Fibroblast of peridontal ligament (primary cell): ENCODE measurements at regions not wholly inside any gene's neighbourhood (a gene's known extent, or its start where the extent isn't known, plus 50 kb on each side); places are given as distances from the start of the nearest gene placed in this dataset.

Source experiments
- DNase-seq: peaks from one replicate; pipeline ENCODE4 v3.0.0-alpha.2; 2010; ENCODE audit errors: extremely low read depth

DNA sequence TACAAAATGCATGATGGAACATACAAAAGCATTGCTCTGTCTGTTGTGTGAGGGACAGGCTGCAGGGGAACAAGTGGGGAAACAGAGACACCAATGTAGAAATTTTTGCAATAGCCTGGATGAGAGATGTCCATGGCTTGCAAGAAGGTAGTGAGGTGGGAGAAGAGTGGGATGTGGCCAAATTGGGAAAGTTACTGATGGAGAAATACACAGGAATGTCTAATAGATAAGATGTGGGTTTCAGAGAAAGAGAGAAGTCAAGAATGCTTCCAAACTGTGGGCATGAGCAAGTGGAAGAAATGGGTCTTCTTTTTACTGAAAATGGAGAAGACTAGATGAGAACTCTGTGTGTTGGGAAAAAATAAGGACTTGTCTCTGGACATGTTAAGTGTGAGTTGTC lies 592.7 kb downstream of the TNS3 start:
- DNase-seq, result no peak

GRCh38 chr7:46982928-46983327 lies 599.0 kb downstream of the TNS3 start:
- peak; percentile 15 for DNase-seq

DNA sequence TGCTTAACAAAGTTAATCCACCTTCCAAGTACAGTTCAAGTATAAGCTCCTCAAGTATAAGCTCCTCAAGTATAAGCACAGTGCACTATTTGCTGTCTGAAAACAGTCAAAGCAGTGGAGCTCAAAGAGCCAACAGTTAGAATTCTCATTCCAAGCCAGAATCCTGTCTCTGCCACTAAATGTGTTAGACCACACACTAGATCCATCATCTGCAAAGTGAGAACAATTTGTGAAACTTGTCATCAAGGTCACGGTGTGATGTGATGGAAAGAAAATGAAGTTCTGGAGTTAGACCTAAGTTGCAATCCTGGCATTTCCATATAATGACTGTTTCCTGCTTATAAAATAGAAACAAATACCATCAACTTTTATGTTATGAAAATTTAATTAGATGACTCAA lies 602.5 kb downstream of the TNS3 start:
- no peak for DNase-seq

DNA sequence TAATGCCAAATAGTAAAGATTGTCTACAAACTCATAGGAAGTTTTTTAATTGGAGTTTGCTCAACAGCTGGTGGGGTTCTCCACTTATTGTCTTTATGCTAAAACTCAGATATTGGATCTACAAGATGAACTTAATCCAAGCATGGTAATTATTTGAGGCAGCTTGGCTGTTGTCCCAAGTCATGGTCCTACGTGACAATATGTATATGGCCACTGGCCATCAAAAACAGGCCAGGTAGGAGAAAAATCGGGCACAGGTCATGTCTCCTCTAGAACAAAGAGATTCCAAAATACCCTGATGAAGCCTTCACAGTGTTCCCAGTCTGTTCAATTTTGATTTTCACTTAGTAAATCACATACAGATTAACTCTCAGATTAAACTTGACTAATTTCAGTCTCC lies 606.4 kb downstream of the TNS3 start:
- DNase-seq, result no peak

DNA sequence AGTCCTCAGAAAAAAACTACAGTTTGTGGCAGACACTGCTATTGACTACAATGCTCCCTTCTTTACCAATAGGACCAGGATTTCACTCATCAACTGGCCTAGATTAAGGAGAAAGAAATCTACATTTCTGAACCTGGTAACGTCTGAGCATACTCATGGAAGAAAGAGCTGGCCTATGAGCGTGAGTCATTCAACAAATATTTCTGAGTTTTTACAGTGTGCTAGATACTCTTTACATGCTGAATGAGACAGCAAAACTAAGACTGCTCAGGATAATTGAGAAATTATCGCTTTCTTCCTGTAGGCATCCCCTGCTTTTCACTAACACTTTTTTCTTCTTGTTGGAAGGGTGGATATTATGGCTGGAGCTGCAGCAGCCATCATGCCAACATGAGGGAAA lies 609.7 kb downstream of the TNS3 start:
- DNase-seq, result peak; percentile 75

- no peak for DNase-seq
Measured at GRCh38 chr7:46970476-46970875, 611.4 kb downstream of the TNS3 start.

DNA sequence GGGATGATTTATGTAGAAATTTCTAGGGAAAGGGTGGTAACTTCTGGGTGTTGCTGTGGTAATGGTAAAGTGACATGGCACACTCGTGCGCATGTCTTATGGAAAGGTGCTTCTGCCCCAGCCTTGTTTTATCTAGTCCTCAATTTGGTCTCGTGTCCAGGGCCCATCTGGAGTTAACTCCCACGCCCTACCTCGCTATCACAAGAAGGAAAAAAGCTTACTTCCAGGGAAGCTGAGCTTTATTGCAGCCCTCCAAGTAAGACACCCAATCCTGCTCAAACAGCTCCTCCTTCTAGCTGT lies 611.8 kb downstream of the TNS3 start:
- no peak for DNase-seq

GRCh38 chr7:46969303-46970130 lies 612.4 kb downstream of the TNS3 start:
- peak; percentile 14 for DNase-seq

- peak; percentile 19 for DNase-seq
Measured at GRCh38 chr7:46968003-46968402, 613.9 kb downstream of the TNS3 start.

DNA sequence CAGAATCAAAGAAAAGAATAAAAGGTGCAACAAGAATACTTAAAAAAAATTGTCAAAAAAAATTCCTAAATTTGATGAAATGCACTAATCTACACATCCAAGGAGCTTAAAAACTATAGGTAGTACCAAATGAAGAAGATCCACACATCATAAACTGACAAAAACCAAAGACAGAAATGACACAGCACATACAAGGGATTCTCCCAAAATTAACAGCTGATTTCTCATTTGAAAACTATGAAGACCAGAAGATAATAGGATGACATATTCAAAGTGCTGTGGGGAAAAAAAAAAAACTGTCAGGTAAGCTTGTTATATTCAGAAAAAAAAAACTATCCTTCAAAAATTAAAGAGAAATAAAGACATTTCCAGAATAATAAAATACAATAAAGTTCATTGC lies 618.2 kb downstream of the TNS3 start:
- DNase-seq, result no peak

DNA sequence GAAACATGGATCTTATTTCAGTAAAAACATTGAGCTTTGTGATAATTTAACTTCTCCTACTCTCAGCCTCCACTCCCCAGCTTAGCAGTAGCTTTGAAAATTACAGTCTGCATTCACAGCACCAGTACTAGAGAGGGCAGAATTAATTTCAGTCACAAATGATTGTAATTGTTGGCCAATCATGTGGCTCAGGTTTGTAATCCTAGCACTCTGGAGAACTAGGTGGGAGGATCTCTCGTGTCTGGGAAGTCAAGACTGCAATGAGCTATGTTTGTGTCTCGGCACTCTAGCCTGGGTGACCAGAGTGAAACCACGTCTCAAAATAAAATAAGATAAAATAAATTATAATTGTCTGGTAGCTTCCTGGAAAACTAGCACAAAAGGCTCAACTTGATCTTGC lies 620.9 kb downstream of the TNS3 start:
- DNase-seq, result peak; percentile 45

DNA sequence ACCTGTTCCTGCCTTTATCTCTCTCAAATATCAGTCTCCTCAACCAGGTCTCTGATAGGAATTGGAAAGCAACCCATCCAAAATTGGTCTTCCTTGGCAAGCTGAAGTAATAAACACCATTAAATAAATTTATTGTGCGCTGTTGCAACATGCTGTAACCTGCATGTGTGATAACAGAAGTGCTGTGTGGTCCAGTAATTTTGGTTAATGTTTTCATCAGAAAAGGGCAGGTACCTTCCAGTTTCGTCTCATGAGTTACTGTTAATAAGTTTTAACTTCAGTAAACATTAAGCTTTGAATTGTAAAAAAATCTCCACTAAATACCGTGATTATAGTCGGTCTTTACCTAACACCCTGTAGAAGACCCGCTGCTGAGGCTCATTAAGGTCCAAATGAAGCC lies 624.7 kb downstream of the TNS3 start:
- DNase-seq, result no peak

DNA sequence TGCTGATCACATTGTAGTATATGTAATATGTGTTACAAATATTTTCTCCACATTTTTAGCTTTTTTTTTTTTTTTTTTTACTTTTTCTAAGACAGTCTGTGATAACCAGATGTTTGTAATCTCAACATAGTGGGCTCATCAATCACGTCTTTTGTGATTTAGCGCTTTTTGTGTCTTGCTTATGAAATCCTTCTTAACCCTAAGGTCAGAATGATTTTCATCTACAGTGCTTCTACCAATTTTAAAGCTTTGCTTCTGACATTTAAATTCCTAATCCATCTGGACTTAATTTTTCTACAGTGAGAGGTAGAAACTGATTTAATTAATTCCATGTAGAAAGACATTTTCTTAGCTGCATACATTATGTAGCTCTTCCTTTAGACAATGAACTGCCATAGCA lies 626.4 kb downstream of the TNS3 start:
- DNase-seq, result no peak

DNA sequence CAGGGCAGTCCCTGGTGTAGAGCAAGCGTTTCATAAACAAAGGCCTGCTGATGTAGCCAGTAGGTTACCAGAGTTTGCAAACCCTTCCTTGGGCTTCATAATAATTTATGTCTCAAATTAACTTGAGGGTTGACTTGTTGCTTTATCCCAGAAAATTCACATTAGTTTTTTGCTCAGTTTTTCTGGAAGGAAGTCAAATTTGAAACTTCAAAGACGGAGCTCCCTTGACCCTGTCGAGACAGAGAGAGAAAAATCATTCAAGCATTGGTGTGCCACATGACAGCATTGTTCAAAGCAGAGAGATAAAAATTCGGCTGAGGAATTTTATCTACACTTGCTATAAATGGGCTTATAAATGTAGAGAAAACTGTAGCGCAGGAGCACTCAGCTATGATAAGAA lies 627.7 kb downstream of the TNS3 start:
- no peak for DNase-seq

- DNase-seq, result no peak
Measured at GRCh38 chr7:46953008-46953407, 628.9 kb downstream of the TNS3 start.

DNA sequence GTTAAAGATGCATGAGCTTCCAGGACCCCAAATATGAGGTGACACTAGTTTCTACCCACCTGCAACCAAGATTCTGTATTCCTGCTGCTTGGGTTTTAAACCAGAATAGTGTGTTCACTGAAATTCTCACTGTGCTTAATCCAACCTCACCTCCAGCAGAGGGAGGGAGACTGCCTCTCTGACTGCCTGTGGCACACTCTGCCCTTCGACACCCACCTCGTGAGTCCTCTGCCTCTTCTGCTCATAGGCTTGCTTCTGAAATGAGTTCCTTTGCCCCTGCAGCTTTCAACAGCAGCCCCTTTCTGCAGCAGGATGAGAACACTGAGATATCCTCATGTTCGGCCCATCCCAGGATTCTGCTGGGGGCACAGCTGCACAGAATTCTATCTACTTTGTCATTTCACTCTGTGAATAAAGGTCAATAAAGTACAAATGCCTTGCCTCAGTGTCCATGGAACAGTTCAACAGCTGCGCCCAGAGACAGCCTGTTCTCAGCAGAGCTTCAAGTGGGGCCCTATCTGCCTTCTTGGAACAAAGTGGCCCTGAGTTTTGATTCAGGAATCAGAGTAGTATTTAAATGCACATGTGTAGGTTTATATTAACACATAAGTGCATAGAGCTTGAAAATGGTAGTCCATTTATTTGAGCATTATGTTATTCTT lies 632.5 kb downstream of the TNS3 start:
- no peak for DNase-seq

GRCh38 chr7:46948716-46949115 lies 633.2 kb downstream of the TNS3 start:
- DNase-seq, result no peak

- DNase-seq, result peak; percentile 82
Measured at GRCh38 chr7:46945328-46945727, 636.6 kb downstream of the TNS3 start.

DNA sequence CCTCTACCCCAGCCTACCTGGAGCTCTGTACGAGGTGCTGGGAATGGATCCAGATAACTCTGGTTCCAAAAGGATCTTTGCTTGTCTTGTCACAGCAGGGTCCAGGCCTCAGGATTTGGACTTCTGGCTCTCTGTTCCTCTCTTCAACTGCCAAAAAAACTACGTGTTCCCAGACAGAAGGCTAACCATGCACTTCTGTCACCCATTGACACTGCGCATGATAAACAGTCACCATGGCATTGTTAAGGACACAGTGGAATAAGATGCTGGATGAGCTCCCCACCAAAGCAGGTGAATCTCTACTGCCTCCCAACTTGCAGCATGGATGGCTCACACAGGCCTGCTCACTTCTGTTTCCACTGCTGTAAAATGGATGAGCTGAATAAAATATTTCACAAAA lies 637.9 kb downstream of the TNS3 start:
- DNase-seq, result no peak

GRCh38 chr7:46942574-46942973 lies 639.3 kb downstream of the TNS3 start:
- DNase-seq, result no peak

GRCh38 chr7:46940178-46940577 lies 641.7 kb downstream of the TNS3 start:
- DNase-seq, result no peak

GRCh38 chr7:46939558-46939957 lies 642.4 kb downstream of the TNS3 start:
- no peak for DNase-seq

DNA sequence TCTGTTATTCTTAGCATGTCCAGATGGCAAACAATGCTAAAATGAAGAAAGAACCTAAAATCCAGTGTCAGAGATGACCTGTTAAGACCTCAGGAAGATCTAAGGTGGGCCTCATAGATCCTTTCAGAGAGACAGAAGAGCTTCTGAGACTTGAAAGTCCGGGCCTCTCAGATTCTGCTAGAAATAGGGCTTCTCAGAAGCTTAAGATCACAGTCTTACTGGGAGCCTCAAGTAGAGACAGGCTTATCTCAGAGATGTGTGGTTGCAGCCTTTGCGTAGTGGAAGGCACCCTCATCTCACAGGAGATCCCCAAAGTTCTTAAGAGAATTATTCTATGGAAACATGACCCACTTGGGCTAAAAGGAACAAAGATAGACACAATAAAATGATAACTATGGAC lies 642.8 kb downstream of the TNS3 start:
- DNase-seq, result no peak

GRCh38 chr7:46937826-46938225 lies 644.1 kb downstream of the TNS3 start:
- no peak for DNase-seq
